HG02938 (cell line): ENCODE measurements at regions not wholly inside any gene's neighbourhood (a gene's known extent, or its start where the extent isn't known, plus 50 kb on each side); places are given as distances from the start of the nearest gene placed in this dataset.

Experiments
- ATAC-seq: cut with Tn5 transposase; IDR thresholded peaks from one replicate; pipeline ENCODE4 v1.9.1; 2021; ENCODE audit warnings: mild to moderate bottlenecking, moderate library complexity; ENCODE audit not compliant: unreplicated experiment

DNA sequence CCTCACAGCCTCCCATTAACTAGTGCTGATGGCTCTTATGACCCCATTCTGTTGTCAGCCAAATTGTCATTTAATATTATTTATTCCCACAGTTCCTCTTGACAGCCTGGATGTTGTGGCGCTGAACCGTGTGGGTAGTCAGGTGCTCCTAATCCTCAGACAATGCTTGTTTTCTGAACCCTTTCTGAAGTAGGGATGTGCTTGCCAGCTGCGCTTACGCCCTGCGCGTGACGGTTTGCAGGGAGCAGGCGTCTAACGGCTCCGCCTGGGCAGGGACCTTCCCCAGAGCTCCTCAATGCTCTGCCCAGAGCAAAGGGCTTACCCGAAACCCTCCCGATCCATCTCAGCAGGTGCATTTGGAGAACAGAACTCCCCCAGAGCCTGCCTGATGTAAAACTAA, 358.2 kb upstream of the MYT1L start:
- ATAC-seq: no peak

GRCh38 chr2:2688254-2688653, 357.2 kb upstream of the MYT1L start:
- no peak for ATAC-seq

DNA sequence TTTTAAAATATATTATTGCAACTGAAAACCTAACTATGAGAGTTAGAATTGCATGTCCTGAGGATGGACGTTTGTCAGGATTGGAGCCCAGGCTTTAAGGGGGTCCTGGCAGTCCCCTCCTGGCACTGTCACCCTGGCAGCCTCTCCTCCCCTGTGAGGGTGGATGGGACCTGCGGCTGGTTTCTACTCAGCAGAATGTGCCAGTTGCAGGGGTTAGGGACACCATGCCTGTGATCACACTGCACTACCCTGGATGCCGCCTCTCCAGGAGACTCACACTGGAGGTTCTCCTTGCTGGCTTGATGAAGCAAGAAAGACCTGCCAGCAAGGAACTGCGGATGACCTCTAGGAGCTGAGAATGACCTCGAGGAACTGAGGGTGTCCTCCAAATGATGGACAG, 356.7 kb upstream of the MYT1L start:
- no peak for ATAC-seq

DNA sequence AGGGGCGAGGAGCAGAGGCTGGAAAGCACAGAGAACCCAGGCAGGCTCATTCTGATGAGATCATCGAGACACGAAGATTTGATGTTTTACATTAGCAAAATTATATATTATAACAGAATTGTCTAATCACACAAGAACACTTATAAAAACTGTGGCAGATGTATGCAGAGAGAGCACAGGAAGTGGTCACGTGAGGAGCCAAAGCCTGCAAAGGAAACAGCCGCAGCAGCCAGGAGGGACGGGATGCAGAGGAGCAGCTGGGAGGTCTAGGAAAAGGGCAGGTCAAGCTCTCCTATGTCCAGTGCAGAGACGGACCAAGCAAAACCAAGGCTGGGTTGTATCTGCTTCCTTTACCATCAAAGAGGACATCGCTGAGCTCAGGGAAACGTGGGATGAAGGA, 355.1 kb upstream of the MYT1L start:
- ATAC-seq: no peak

DNA sequence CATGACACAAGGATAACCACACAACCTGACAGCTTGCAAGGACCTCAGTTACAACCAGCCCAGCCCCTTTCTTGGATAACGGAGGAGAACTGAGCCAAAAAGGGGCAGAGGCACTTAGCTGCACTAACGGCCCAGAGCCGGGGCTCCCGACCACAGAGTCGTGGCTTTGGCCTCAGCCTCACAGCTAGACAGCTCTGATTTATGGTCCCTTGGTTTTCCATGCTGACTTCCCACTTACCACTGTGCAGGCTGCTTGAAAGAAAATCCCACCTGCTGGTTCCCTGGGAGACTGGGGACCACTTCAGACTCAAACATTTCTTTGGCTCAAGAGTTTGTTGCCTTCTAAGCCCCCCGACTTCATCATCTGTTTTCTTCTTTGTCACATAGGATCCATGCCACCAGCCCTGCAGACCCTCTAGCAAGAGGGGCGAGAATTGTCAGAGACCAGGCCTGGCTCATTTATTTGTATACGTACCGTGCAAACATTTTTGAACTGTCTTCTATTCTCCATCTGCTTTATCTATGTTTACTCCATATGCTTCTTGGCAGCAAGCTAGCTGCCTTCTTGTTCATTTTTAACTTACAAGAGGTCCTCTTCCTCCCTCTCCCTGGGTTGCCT, 352.6 kb upstream of the MYT1L start:
- ATAC-seq: no peak

- no peak for ATAC-seq
Measured at GRCh38 chr2:2682700-2683342, 351.7 kb upstream of the MYT1L start.

DNA sequence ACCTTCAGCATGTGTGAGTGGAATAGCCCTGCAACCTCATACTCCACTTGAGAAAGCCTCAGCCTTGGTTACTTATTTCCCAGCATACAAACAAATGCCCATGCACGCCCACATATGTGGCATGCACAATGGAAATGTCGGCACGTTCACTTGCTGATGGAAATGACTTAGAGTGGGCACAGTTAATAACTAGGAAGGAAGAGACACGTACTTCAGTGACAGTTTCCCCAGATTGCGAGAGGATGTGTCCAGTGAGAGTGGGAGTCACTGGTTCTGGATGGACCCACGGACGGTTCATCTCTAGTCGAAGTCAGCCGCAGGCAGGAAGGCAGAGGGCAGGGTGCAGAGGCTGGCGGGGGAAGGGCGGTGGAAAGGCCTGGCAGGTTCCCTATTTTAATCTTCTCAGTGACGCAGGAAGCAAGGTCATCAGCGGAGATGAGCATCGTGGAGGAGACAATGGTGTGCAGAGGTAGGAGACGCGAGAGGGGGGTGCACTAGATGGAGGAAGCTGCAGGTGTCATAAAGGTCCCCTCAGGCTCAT, 350.7 kb upstream of the MYT1L start:
- no peak for ATAC-seq

DNA sequence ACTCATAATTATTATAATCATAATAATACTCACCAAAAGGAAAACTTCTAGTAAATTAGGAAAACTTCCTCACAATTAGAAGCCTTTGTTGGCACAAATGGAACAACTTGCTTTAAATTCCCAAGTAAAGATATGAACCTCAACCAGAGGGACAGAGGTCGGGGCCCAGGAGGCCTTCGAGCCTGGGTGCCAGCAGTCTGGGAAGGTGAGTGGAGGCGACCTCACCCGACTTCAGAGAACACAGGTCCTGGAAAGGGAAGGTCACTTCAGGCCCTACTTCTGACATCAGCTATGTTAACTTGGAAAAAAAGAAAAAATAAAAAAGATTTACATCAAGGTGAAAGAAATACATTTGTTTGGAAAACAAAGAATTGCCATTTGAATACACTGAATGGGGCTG, 350.0 kb upstream of the MYT1L start:
- no peak for ATAC-seq

- ATAC-seq: no peak
Measured at GRCh38 chr2:2674831-2675230, 343.8 kb upstream of the MYT1L start.

DNA sequence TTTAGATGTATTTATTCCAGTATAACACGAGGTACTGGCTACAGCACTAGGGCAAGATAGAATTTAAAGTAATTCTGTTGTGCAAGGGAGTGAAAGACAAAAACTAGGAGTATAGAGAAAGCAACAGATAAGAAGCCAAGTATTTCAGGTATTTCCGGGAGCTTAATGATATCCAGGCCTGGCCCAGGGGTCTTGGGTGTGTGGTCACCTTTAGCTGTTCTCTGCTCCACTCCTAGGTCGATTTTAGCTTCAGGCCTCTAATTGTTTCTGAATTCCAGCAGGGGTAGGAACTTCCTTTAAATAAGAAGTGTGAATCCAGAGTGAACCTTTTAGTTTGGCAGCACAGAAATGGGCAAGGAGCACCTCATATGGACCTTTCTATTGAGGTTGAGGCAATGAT, 342.3 kb upstream of the MYT1L start:
- no peak for ATAC-seq

- no peak for ATAC-seq
Measured at GRCh38 chr2:2672249-2672648, 341.2 kb upstream of the MYT1L start.

- ATAC-seq: no peak
Measured at GRCh38 chr2:2671826-2672225, 340.8 kb upstream of the MYT1L start.

GRCh38 chr2:2669316-2669715, 338.2 kb upstream of the MYT1L start:
- no peak for ATAC-seq

GRCh38 chr2:2668681-2669265, 337.7 kb upstream of the MYT1L start:
- no peak for ATAC-seq

DNA sequence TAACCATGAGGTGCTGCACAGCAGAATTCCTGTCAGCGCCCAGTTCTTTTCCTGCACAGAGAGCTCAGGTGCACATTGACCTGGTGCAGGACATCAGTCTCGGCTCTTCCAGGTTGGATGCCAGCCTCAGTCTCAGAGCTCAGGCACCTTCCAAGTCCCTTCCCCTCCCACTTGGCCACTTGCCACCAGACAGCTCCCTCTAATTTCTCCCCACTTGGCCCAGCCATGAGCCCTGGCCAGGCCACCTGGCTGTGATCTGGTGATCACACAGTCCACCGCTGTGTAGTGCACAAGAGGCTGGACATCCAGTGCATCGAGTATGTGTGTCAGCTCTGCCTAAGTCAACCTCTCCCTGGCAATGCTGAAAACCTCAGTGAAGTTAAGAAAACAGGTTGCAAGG, 336.6 kb upstream of the MYT1L start:
- ATAC-seq: no peak

GRCh38 chr2:2665834-2666133, 334.7 kb upstream of the MYT1L start:
- ATAC-seq: no peak

DNA sequence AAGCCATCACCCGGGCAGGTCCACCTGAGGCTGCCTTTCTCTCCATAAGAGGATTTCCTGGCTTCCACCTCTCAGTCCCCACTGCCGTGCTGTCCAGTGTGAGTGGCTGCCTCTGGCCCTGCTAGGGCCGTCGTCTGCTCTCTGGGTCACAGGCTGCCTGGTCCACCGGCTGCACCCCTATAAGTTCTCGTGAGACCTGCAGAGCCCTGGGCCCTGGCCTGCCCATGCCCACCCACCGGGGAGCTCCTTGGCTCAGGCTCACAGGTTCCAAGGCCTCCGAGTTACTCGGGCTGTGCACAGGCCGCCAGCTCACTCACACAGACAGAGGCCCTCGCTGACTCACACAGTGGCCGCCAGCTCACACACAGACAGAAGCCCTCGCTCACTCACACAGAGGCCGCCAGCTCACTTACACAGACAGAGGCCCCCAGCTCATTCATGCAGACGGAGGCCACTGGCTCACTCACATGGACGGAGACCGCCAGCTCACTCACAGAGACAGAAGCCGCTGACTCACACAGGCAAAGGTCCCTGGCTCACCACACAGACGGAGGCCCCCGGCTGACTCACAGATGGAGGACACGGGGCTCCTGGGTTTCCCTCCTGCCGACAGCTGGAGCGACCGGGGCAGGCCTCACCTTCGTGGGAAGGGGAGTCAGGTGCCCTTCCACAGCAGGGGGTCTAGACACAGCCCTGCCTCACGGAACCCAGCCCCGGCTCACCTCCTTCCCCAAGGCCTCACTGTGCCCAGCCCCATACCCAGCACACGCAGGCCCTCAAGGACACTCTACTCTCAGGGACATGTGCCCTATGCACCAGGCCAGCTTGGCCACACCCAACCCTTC, 334.1 kb upstream of the MYT1L start:
- no peak for ATAC-seq

GRCh38 chr2:2663401-2664036, 332.4 kb upstream of the MYT1L start:
- ATAC-seq: no peak

DNA sequence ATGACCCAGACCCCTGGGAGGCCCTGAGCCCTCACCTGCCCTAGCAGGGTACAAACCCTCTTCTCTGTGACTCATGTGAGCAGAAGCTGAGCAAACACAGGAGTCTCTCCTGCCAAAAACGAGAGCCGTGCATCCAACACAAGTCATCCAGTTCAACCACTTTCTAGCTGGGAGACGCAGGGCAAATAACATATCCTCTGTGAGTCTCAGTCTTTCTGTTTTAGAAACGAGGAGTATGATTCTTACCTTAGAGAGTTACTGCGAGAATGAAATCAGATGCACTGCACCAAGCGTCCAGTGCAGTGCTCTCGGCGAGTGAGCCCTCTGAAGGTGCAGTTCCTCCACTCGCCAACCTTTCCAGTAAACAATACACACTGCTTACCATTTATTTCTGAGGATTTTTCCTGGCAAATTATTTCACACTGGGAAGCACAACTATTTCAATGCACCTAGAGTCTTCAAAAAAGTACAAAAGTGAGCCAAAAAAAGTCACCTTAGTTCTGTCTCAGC, 331.8 kb upstream of the MYT1L start:
- ATAC-seq: no peak

- no peak for ATAC-seq
Measured at GRCh38 chr2:2662037-2662846, 331.2 kb upstream of the MYT1L start.
